ENCODE measurements at regions not wholly inside any gene's neighbourhood (a gene's known extent, or its start where the extent isn't known, plus 50 kb on each side); places are given as distances from the start of the nearest gene placed in this dataset.

DNA sequence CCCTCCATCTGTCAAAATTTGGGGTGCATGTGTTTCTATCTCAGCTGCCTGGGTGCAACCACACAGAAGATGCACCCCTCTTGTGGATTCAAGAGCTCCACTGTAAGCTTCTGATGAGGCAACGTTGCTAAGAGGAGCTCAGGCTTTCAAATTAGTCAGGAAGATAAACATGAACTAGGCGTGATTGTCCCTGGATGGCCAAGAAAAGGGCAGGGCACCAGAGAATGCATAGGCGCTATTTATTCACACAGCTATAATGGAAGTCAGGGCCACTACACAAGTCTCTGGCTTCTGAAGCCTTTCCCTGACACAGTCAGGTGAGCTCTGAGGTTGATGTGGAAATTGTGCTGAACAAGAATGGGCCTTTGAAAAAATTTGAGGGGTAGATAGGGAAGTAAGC is 1466.0 kb upstream of the CELF4 start:
- TF ChIP-seq, protein P1, sequence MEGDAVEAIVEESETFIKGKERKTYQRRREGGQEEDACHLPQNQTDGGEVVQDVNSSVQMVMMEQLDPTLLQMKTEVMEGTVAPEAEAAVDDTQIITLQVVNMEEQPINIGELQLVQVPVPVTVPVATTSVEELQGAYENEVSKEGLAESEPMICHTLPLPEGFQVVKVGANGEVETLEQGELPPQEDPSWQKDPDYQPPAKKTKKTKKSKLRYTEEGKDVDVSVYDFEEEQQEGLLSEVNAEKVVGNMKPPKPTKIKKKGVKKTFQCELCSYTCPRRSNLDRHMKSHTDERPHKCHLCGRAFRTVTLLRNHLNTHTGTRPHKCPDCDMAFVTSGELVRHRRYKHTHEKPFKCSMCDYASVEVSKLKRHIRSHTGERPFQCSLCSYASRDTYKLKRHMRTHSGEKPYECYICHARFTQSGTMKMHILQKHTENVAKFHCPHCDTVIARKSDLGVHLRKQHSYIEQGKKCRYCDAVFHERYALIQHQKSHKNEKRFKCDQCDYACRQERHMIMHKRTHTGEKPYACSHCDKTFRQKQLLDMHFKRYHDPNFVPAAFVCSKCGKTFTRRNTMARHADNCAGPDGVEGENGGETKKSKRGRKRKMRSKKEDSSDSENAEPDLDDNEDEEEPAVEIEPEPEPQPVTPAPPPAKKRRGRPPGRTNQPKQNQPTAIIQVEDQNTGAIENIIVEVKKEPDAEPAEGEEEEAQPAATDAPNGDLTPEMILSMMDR (IDR thresholded peaks at IDR 0.05; ENCODE audit: insufficient read depth, low read depth, low read length) = no peak
- no peak for TF ChIP-seq EZH2 (IDR thresholded peaks at IDR 0.05; ENCODE audit: insufficient read depth, low read length)
